ENCODE measurements at regions not wholly inside any gene's neighbourhood (a gene's known extent, or its start where the extent isn't known, plus 50 kb on each side); places are given as distances from the start of the nearest gene placed in this dataset.
"Not testable (repeated sequence)": the region's sequence is repeated elsewhere in the genome, so short reads cannot be mapped to it uniquely, and the experiment has no call there.

GRCh38 chr5:166708291-166708690, 1583.2 kb upstream of the WWC1 start:
- no peak for TF ChIP-seq ZNF274 (IDR thresholded peaks at IDR 0.05; ENCODE audit: low read depth, low read length)
- H3K4me3 ChIP-seq (ENCODE audit: low read length), result no peak overlapping the region

- no peak for TF ChIP-seq ZNF274 (IDR thresholded peaks at IDR 0.05; ENCODE audit: low read depth, low read length)
- H3K4me3 ChIP-seq (ENCODE audit: low read length), result no peak overlapping the region
These were observed 1581.8 kb upstream of the WWC1 start for GRCh38 chr5:166709691-166710090.

- TF ChIP-seq ZNF274 (IDR thresholded peaks at IDR 0.05; ENCODE audit: low read depth, low read length), result no peak
- no peak overlapping the region for H3K4me3 ChIP-seq (ENCODE audit: low read length)
These were observed 1581.2 kb upstream of the WWC1 start for GRCh38 chr5:166710271-166710670.

GRCh38 chr5:166712447-166713185, 1578.8 kb upstream of the WWC1 start:
- H3K4me3 ChIP-seq (ENCODE audit: low read length), result no peak overlapping the region
- no peak for TF ChIP-seq ZNF274 (IDR thresholded peaks at IDR 0.05; ENCODE audit: low read depth, low read length)

- TF ChIP-seq ZNF274 (IDR thresholded peaks at IDR 0.05; ENCODE audit: low read depth, low read length), result no peak
- H3K4me3 ChIP-seq (ENCODE audit: low read length), result no peak overlapping the region
These were observed 1578.2 kb upstream of the WWC1 start for GRCh38 chr5:166713295-166713694.

- no peak overlapping the region for H3K4me3 ChIP-seq (ENCODE audit: low read length)
- no peak for TF ChIP-seq ZNF274 (IDR thresholded peaks at IDR 0.05; ENCODE audit: low read depth, low read length)
These were observed 1574.5 kb upstream of the WWC1 start for GRCh38 chr5:166716856-166717492.

- H3K4me3 ChIP-seq (ENCODE audit: low read length), result no peak overlapping the region
- TF ChIP-seq ZNF274 (IDR thresholded peaks at IDR 0.05; ENCODE audit: low read depth, low read length), result no peak
These were observed 1571.5 kb upstream of the WWC1 start for GRCh38 chr5:166719991-166720390.

GRCh38 chr5:166722939-166723338, 1568.5 kb upstream of the WWC1 start:
- no peak overlapping the region for H3K4me3 ChIP-seq (ENCODE audit: low read length)
- TF ChIP-seq ZNF274 (IDR thresholded peaks at IDR 0.05; ENCODE audit: low read depth, low read length), result no peak

GRCh38 chr5:166724284-166724683, 1567.2 kb upstream of the WWC1 start:
- no peak for TF ChIP-seq ZNF274 (IDR thresholded peaks at IDR 0.05; ENCODE audit: low read depth, low read length)
- H3K4me3 ChIP-seq (ENCODE audit: low read length), result no peak overlapping the region

- no peak overlapping the region for H3K4me3 ChIP-seq (ENCODE audit: low read length)
- TF ChIP-seq ZNF274 (IDR thresholded peaks at IDR 0.05; ENCODE audit: low read depth, low read length), result no peak
These were observed 1565.9 kb upstream of the WWC1 start for GRCh38 chr5:166725593-166725992.

GRCh38 chr5:166726406-166726805, 1565.0 kb upstream of the WWC1 start:
- TF ChIP-seq ZNF274 (IDR thresholded peaks at IDR 0.05; ENCODE audit: low read depth, low read length), result no peak
- H3K4me3 ChIP-seq (ENCODE audit: low read length), result no peak overlapping the region

GRCh38 chr5:166742951-166743350, 1548.5 kb upstream of the WWC1 start:
- not testable (repeated sequence) for H3K4me3 ChIP-seq (ENCODE audit: low read length)

- TF ChIP-seq ZNF274 (IDR thresholded peaks at IDR 0.05; ENCODE audit: low read depth, low read length), result no peak
These were observed 1544.9 kb upstream of the WWC1 start for GRCh38 chr5:166746506-166746905.

GRCh38 chr5:166750376-166750775, 1541.1 kb upstream of the WWC1 start:
- TF ChIP-seq ZNF274 (IDR thresholded peaks at IDR 0.05; ENCODE audit: low read depth, low read length), result no peak
- H3K4me3 ChIP-seq (ENCODE audit: low read length), result no peak overlapping the region

More at GRCh38 chr5:166746506-166746905, 1544.9 kb upstream of the WWC1 start:
- H3K4me3 ChIP-seq (ENCODE audit: low read length), result no peak overlapping the region

GRCh38 chr5:166758151-166758550, 1533.3 kb upstream of the WWC1 start:
- no peak overlapping the region for H3K4me3 ChIP-seq (ENCODE audit: low read length)
- no peak for TF ChIP-seq ZNF274 (IDR thresholded peaks at IDR 0.05; ENCODE audit: low read depth, low read length)
